ENCODE measurements at regions not wholly inside any gene's neighbourhood (a gene's known extent, or its start where the extent isn't known, plus 50 kb on each side); places are given as distances from the start of the nearest gene placed in this dataset.

DNA sequence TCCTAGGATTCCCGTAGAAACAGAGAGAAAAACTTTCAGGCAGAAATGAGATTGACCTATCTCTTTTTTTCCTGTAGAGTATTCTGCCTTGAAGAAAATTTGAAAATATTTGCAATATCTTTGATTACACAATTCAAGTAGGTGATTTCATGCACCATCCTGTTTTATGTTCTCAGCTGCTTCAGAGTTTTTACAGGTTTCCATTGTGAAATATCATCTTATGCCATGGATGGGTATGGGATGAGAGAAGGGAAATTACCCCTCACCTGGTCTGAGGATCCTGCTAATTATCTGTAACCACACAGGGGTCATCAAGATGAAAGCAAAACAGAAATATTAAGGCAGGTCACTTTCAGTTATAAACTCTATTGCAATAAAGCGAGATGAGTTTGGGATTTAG, 264.8 kb downstream of the TXNL1 start:
- no peak for TF ChIP-seq GATA2 (IDR thresholded peaks at IDR 0.05; ENCODE audit: low read depth, low read length)
- no peak for TF ChIP-seq GATA3 (IDR thresholded peaks at IDR 0.05; ENCODE audit: low read depth, low read length)

Measured in SH-SY5Y (cell line).